A549 (cell line): ENCODE measurements at regions not wholly inside any gene's neighbourhood (a gene's known extent, or its start where the extent isn't known, plus 50 kb on each side); places are given as distances from the start of the nearest gene placed in this dataset.

Experiments used
- ATAC-seq, 2 experiments: fragments of 200-7000 bp in 1 of 2; fragments of >200 bp in 1 of 2; cut with Nextera tagmentation in 1 of 2; cut with Tn5 transposase in 1 of 2; 3 replicates each; pipeline versions ENCODE4 v1.8.0 to v1.9.1; 2018 to 2020; ENCODE audit warnings: mild to moderate bottlenecking in 1 of 2, moderate library complexity in 1 of 2
- CTCF ChIA-PET: fragments of 300-600 bp; sonication (Branson Sonifier 250); formaldehyde crosslinking; extraction: SDS; loops from one replicate; lab custom pipeline; 2021; ENCODE audit warnings: antibody characterized with exemption, inconsistent platforms; lab: Yijun Ruan, JAX
- POLR2A ChIA-PET: fragments of 350-600 bp; formaldehyde crosslinking; extraction: SDS; loops from one replicate; lab custom pipeline; 2021; ENCODE audit warnings: antibody characterized with exemption, inconsistent platforms; lab: Yijun Ruan, JAX
- DNase-seq, 2 experiments: peaks; one replicate each; pipeline versions ENCODE4 v3.0.0 to v3.0.0-alpha.2; 2011 to 2016; ENCODE audit warnings: low read depth in 1 of 2, low spot score in 1 of 2
- FAIRE-seq: peaks from 2 replicates; lab custom pipeline; 2011; peaks lifted over from hg19 to GRCh38; lab: Jason Lieb, UNC
- H3K27ac ChIP-seq, 2 experiments: fragments of >200 bp; sonication (Bioruptor Twin); formaldehyde crosslinking; 3 replicates each; pipeline ENCODE4 v1.5.1; 2016 to 2017
- H3K4me1 ChIP-seq: fragments of >200 bp; sonication (Bioruptor Twin); formaldehyde crosslinking; 3 replicates; pipeline ENCODE4 v1.6.1; 2016
- H3K4me2 ChIP-seq: fragments of >200 bp; sonication (Bioruptor Twin); formaldehyde crosslinking; 3 replicates; pipeline ENCODE4 v1.6.1; 2016
- H3K4me3 ChIP-seq: fragments of >200 bp; sonication (Bioruptor Twin); formaldehyde crosslinking; 3 replicates; pipeline ENCODE4 v1.5.1; 2016
- H3K9me3 ChIP-seq: fragments of >200 bp; sonication (Bioruptor Twin); formaldehyde crosslinking; 3 replicates; pipeline ENCODE4 v1.6.1; 2016
- BHLHE40 ChIP-seq: IDR thresholded peaks from 2 replicates; pipeline ENCODE4 v1.6.1; 2012; ENCODE audit warnings: low read depth, low read length, inconsistent platforms
- CBX2 ChIP-seq: fragments of 200-600 bp; sonication (generic); IDR thresholded peaks from 2 replicates; pipeline ENCODE4 v1.6.1; 2016; ENCODE audit warnings: low read depth, mild to moderate bottlenecking, borderline replicate concordance
- CBX8 ChIP-seq: fragments of 200-600 bp; sonication (generic); IDR thresholded peaks from 2 replicates; pipeline ENCODE4 v1.6.1; 2016
- CHD4 ChIP-seq: fragments of 200-600 bp; sonication (generic); IDR thresholded peaks from 2 replicates; pipeline ENCODE4 v1.6.1; 2016; ENCODE audit warnings: antibody characterized with exemption, mild to moderate bottlenecking, borderline replicate concordance
- EHF ChIP-seq: fragments of 250-450 bp; sonication (Bioruptor Pico); IDR thresholded peaks from 2 replicates; pipeline ENCODE4 v1.5.0; 2020; ENCODE audit warnings: mild to moderate bottlenecking
- EP300 ChIP-seq, 2 experiments: fragments of >200 bp; sonication (Bioruptor Twin); formaldehyde crosslinking; IDR thresholded peaks; 2 replicates in 1 of 2; 3 replicates in 1 of 2; pipeline ENCODE4 v1.6.1; 2016 to 2017
- FOSL2 ChIP-seq, 2 experiments: fragments of 450-650 bp in 1 of 2; fragments of >200 bp in 1 of 2; sonication (Bioruptor Twin) in 1 of 2; formaldehyde crosslinking; IDR thresholded peaks; 2 replicates each; pipeline versions ENCODE4 v1.5.0 to v1.6.1; 2016 to 2020; ENCODE audit warnings: mild to moderate bottlenecking in 1 of 2, moderate library complexity in 1 of 2
- HDAC2 ChIP-seq: fragments of 200-600 bp; sonication (generic); IDR thresholded peaks from 2 replicates; pipeline ENCODE4 v1.6.1; 2016
- HEYL ChIP-seq: fragments of 250-450 bp; sonication (Bioruptor Pico); IDR thresholded peaks from 2 replicates; pipeline ENCODE4 v1.8.0; 2021; ENCODE audit warnings: mild to moderate bottlenecking, moderate library complexity
- HOXB13 ChIP-seq: fragments of 250-450 bp; sonication (Bioruptor Pico); IDR thresholded peaks from 2 replicates; pipeline ENCODE4 v1.5.0; 2020; ENCODE audit warnings: low read depth, mild to moderate bottlenecking, moderate library complexity
- JUNB ChIP-seq: fragments of >200 bp; sonication (Bioruptor Twin); formaldehyde crosslinking; IDR thresholded peaks from 2 replicates; pipeline ENCODE4 v1.6.1; 2016
- KDM1A ChIP-seq: fragments of 200-600 bp; sonication (generic); IDR thresholded peaks from 2 replicates; pipeline ENCODE4 v1.6.1; 2016; ENCODE audit warnings: low read depth, mild to moderate bottlenecking
- MAZ ChIP-seq: fragments of 150-350 bp; IDR thresholded peaks from 2 replicates; pipeline ENCODE4 v1.6.1; 2014; ENCODE audit warnings: antibody characterized with exemption, low read depth, low read length, borderline replicate concordance
- NFE2L2 ChIP-seq: fragments of 150-350 bp; conservative IDR thresholded peaks from 2 replicates; pipeline ENCODE4 v1.6.1; 2014; ENCODE audit warnings: low read length
- POLR2A ChIP-seq: IDR thresholded peaks from 2 replicates; pipeline ENCODE4 v1.6.1; 2012; ENCODE audit warnings: mild to moderate bottlenecking, low read length
- RAD21 ChIP-seq, 2 experiments: fragments of >200 bp in 1 of 2; sonication (Bioruptor Twin) in 1 of 2; formaldehyde crosslinking in 1 of 2; IDR thresholded peaks in 1 of 2; conservative IDR thresholded peaks in 1 of 2; 2 replicates in 1 of 2; 3 replicates in 1 of 2; pipeline ENCODE4 v1.6.1; 2012 to 2018; ENCODE audit warnings: inconsistent platforms in 1 of 2
- RARB ChIP-seq: fragments of 250-450 bp; sonication (Bioruptor Pico); IDR thresholded peaks from 2 replicates; pipeline ENCODE4 v1.8.0; 2021; ENCODE audit warnings: mild to moderate bottlenecking, moderate library complexity
- RFX5 ChIP-seq: fragments of 450-650 bp; IDR thresholded peaks from 2 replicates; pipeline ENCODE4 v1.7.1; 2014; ENCODE audit warnings: antibody characterized with exemption, mild to moderate bottlenecking, moderate library complexity
- SMC3 ChIP-seq: fragments of >200 bp; sonication (Bioruptor Twin); formaldehyde crosslinking; IDR thresholded peaks from 3 replicates; pipeline ENCODE4 v1.6.1; 2018; ENCODE audit warnings: inconsistent platforms
- TFCP2L1 ChIP-seq: fragments of 250-450 bp; sonication (Bioruptor Pico); IDR thresholded peaks from 2 replicates; pipeline ENCODE4 v1.5.0; 2021; ENCODE audit warnings: mild to moderate bottlenecking
- ZSCAN20 ChIP-seq: fragments of 250-450 bp; sonication (Bioruptor Pico); IDR thresholded peaks from 2 replicates; pipeline ENCODE4 v1.8.0; 2022; ENCODE audit warnings: mild to moderate bottlenecking, moderate library complexity
- WGBS: methylation state at CpG from one replicate; pipeline ENCODE4 v1.1.6; 2017; ENCODE audit errors: missing lambda C conversion rate; 5-methylcytosine and 5-hydroxymethylcytosine counted together
- TF ChIP-seq, protein P1 (sequence below): fragments of 150-350 bp; IDR thresholded peaks from 2 replicates; pipeline ENCODE4 v1.6.1; 2014; ENCODE audit warnings: low read depth, mild to moderate bottlenecking, low read length
- TF ChIP-seq, protein P2 (sequence below): fragments of 200-600 bp; sonication (generic); IDR thresholded peaks from 2 replicates; pipeline ENCODE4 v1.6.1; 2016; ENCODE audit warnings: antibody characterized with exemption, mild to moderate bottlenecking, moderate library complexity
- TF ChIP-seq, protein P3 (sequence below): fragments of 450-650 bp; IDR thresholded peaks from 2 replicates; pipeline ENCODE4 v1.6.1; 2014; ENCODE audit warnings: antibody characterized with exemption
- TF ChIP-seq, protein P4 (sequence below): IDR thresholded peaks from 2 replicates; pipeline ENCODE4 v1.6.1; 2012

DNA sequence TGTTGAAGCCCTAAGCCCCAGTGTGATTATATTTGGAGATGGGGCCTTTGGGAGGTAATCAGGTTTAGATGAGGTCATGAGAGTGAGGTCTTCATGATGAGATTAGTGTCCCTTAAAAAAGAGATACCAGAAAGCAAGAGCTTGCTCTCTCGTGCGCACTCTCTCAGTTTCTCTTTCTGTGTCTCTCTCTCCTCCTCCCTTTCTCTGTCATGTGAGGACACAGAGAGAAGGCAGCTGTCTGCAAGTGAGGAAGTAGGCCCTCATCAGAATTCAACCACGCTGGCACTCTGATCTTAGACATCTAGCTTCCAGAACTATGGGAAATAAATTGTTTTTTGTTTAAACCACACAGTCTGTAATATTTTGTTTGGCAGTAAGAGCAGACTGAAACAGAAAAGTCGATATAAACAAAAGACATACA lies 180.5 kb downstream of the IBTK start:
- ATAC-seq (no peak), FAIRE-seq (no peak), DNase-seq (no peak)
- 75% methylated on average over 4 of the region's 4 CpGs for whole genome bisulfite sequencing
- Histone ChIP-seq H3K9me3 (no peaks in the 10 kb centered on the region), H3K27ac (no peak overlapping the region), H3K4me1 (no peaks in the 10 kb centered on the region), H3K4me2 (no peak overlapping the region), H3K4me3 (no peak overlapping the region)
- ChIA-PET POLR2A (no interaction called here), CTCF (no interaction called here)
- no peak for TF ChIP-seq CHD4
- TF ChIP-seq, protein P1, sequence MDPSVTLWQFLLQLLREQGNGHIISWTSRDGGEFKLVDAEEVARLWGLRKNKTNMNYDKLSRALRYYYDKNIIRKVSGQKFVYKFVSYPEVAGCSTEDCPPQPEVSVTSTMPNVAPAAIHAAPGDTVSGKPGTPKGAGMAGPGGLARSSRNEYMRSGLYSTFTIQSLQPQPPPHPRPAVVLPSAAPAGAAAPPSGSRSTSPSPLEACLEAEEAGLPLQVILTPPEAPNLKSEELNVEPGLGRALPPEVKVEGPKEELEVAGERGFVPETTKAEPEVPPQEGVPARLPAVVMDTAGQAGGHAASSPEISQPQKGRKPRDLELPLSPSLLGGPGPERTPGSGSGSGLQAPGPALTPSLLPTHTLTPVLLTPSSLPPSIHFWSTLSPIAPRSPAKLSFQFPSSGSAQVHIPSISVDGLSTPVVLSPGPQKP: no peak
- TF ChIP-seq, protein P2, sequence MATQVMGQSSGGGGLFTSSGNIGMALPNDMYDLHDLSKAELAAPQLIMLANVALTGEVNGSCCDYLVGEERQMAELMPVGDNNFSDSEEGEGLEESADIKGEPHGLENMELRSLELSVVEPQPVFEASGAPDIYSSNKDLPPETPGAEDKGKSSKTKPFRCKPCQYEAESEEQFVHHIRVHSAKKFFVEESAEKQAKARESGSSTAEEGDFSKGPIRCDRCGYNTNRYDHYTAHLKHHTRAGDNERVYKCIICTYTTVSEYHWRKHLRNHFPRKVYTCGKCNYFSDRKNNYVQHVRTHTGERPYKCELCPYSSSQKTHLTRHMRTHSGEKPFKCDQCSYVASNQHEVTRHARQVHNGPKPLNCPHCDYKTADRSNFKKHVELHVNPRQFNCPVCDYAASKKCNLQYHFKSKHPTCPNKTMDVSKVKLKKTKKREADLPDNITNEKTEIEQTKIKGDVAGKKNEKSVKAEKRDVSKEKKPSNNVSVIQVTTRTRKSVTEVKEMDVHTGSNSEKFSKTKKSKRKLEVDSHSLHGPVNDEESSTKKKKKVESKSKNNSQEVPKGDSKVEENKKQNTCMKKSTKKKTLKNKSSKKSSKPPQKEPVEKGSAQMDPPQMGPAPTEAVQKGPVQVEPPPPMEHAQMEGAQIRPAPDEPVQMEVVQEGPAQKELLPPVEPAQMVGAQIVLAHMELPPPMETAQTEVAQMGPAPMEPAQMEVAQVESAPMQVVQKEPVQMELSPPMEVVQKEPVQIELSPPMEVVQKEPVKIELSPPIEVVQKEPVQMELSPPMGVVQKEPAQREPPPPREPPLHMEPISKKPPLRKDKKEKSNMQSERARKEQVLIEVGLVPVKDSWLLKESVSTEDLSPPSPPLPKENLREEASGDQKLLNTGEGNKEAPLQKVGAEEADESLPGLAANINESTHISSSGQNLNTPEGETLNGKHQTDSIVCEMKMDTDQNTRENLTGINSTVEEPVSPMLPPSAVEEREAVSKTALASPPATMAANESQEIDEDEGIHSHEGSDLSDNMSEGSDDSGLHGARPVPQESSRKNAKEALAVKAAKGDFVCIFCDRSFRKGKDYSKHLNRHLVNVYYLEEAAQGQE: no peak
- TF ChIP-seq FOSL2 (IDR thresholded peaks at IDR 0.05): no peak
- no peak for TF ChIP-seq FOSL2 (CRISPR knock-in tag; IDR thresholded peaks at IDR 0.05)
- no peak for TF ChIP-seq JUNB
- no peak for TF ChIP-seq SMC3
- TF ChIP-seq HOXB13 (CRISPR knock-in tag): no peak
- TF ChIP-seq MAZ: no peak
- no peak for TF ChIP-seq CBX8
- TF ChIP-seq RARB (CRISPR knock-in tag): no peak
- TF ChIP-seq HDAC2: no peak
- TF ChIP-seq NFE2L2: no peak
- TF ChIP-seq KDM1A: no peak
- no peak for TF ChIP-seq CBX2
- no peak for TF ChIP-seq RFX5
- no peak for TF ChIP-seq HEYL (CRISPR knock-in tag)
- TF ChIP-seq POLR2A: no peak

DNA sequence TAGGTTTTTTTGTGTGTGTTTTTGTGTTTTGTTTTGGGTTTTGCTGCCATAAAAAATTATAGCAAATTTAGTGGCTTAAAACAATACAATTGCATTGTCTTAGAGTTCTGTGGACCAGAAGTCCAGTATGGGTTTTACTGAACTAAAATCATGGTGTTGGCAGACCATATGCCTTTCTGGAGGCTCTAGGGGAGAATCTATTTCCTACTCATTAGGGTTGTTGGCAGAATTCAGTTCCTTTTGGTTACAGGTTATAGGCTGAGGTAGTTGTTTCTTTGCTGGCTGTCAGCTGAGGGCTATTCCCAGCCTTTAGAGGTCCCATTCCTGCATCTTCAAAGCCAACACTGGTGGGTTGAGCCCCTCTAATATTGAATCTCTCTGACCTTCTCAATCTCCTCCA lies 181.3 kb downstream of the IBTK start:
- Histone ChIP-seq H3K4me3 (no peak overlapping the region), H3K9me3 (no peaks in the 10 kb centered on the region), H3K4me2 (no peak overlapping the region), H3K27ac (no peak overlapping the region), H3K4me1 (no peaks in the 10 kb centered on the region)
- TF ChIP-seq EP300 (IDR thresholded peaks at IDR 0.05) (no peak), CHD4 (no peak), EHF (CRISPR knock-in tag) (no peak), CBX2 (no peak), RAD21 (conservative IDR thresholded peaks at IDR 0.05 in 1 of 2, IDR thresholded peaks at IDR 0.05 in 1 of 2) (no peak), TFCP2L1 (CRISPR knock-in tag) (no peak), ZSCAN20 (no peak), RFX5 (no peak), BHLHE40 (no peak)
- TF ChIP-seq, protein P3, sequence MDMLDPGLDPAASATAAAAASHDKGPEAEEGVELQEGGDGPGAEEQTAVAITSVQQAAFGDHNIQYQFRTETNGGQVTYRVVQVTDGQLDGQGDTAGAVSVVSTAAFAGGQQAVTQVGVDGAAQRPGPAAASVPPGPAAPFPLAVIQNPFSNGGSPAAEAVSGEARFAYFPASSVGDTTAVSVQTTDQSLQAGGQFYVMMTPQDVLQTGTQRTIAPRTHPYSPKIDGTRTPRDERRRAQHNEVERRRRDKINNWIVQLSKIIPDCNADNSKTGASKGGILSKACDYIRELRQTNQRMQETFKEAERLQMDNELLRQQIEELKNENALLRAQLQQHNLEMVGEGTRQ: no peak
- TF ChIP-seq, protein P4, sequence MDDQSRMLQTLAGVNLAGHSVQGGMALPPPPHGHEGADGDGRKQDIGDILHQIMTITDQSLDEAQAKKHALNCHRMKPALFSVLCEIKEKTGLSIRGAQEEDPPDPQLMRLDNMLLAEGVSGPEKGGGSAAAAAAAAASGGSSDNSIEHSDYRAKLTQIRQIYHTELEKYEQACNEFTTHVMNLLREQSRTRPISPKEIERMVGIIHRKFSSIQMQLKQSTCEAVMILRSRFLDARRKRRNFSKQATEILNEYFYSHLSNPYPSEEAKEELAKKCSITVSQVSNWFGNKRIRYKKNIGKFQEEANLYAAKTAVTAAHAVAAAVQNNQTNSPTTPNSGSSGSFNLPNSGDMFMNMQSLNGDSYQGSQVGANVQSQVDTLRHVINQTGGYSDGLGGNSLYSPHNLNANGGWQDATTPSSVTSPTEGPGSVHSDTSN: no peak
- DNase-seq (no peak), ATAC-seq (no peak), FAIRE-seq (no peak)
- ChIA-PET CTCF (no interaction called here), POLR2A (no interaction called here)
